ENCODE measurements at regions not wholly inside any gene's neighbourhood (a gene's known extent, or its start where the extent isn't known, plus 50 kb on each side); places are given as distances from the start of the nearest gene placed in this dataset.

- TF ChIP-seq CTCF (IDR thresholded peaks at IDR 0.05) (no peak), POLR2A (IDR thresholded peaks at IDR 0.05; ENCODE audit: low read depth) (no peak), POLR2AphosphoS5 (IDR thresholded peaks at IDR 0.05) (no peak)
Observed at GRCh38 chr6:112951829-112952228, 604.7 kb downstream of the RFPL4B start.
